Stomach (tissue), 8 donors: ENCODE measurements at regions not wholly inside any gene's neighbourhood (a gene's known extent, or its start where the extent isn't known, plus 50 kb on each side); places are given as distances from the start of the nearest gene placed in this dataset.
"Not testable (repeated sequence)": the region's sequence is repeated elsewhere in the genome, so short reads cannot be mapped to it uniquely, and the experiment has no call there.

Experiments used
- DNase-seq, 2 donors: peaks; one replicate each; pipeline versions ENCODE4 v3.0.0 to v3.0.0-alpha.2; 2013 to 2019
- H3K27ac ChIP-seq, 5 donors: fragments of 200-600 bp in 4 of 5; sonication (generic) in 4 of 5; one replicate each; pipeline ENCODE4 v1.5.1; 2013 to 2019; ENCODE audit warnings: mild to moderate bottlenecking in 1 of 5, moderate library complexity in 1 of 5
- H3K27me3 ChIP-seq, 3 donors: fragments of 200-600 bp; sonication (generic); one replicate each; pipeline ENCODE4 v1.5.1; 2017 to 2019; ENCODE audit warnings: mixed run types in 1 of 3
- H3K36me3 ChIP-seq, 4 donors: fragments of 200-600 bp; sonication (generic); 1 replicate in 3 of 4; 2 replicates in 1 of 4; pipeline ENCODE4 v1.5.1; 2016 to 2019
- H3K4me1 ChIP-seq, 4 donors: fragments of 200-600 bp; sonication (generic); one replicate each; pipeline ENCODE4 v1.5.1; 2016 to 2019
- H3K4me3 ChIP-seq, 4 donors: fragments of 200-600 bp; sonication (generic) in 3 of 4; one replicate each; pipeline ENCODE4 v1.5.1; 2016 to 2019; ENCODE audit warnings: mild to moderate bottlenecking in 1 of 4
- H3K9me3 ChIP-seq, 4 donors: fragments of 200-600 bp; sonication (generic); one replicate each; pipeline ENCODE4 v1.5.1; 2016 to 2019
- CTCF ChIP-seq, 7 experiments: fragments of 450-650 bp in 4 of 7; fragments of 200-600 bp in 3 of 7; sonication (generic) in 3 of 7; IDR thresholded peaks; one replicate each; pipeline ENCODE4 v1.5.1; 2016 to 2019; ENCODE audit warnings: antibody characterized with exemption in 7 of 7, control low read depth in 2 of 7, mild to moderate bottlenecking in 1 of 7
- EP300 ChIP-seq: sonication (generic); formaldehyde crosslinking; IDR thresholded peaks from one replicate; pipeline ENCODE4 v1.6.1; 2017; ENCODE audit warnings: antibody characterized with exemption
- POLR2A ChIP-seq, 4 donors: fragments of 450-650 bp; IDR thresholded peaks; one replicate each; pipeline ENCODE4 v1.6.1; 2016; ENCODE audit warnings: antibody characterized with exemption in 4 of 4, control low read depth in 2 of 4, mild to moderate bottlenecking in 1 of 4, moderate library complexity in 1 of 4
- POLR2AphosphoS5 ChIP-seq, 3 donors: sonication (generic); formaldehyde crosslinking; IDR thresholded peaks; one replicate each; pipeline ENCODE4 v1.6.1; 2016; ENCODE audit warnings: antibody characterized with exemption in 3 of 3
- WGBS, 5 donors: extraction: QIAGEN DNeasy Blood & Tissue Kit in 3 of 5; methylation state at CpG; one replicate each; pipeline versions ENCODE4 v1.1.5 to v1.1.7; 2013 to 2018; 5-methylcytosine and 5-hydroxymethylcytosine counted together
- intact Hi-C: fragments of 100-400 bp; cut with DNase I; formaldehyde crosslinking; loops from one replicate; pipeline ENCODE4 v1.15.1; 2023; ENCODE audit warnings: low total_unique reads
- donor health status: healthy with polysubstance abuse.
- donor health status: Bipolar disorder and iron deficiency.
- donor health status: healthy.

GRCh38 chr6:88403486-88403885 lies 237.3 kb upstream of the CNR1 start:
- no peak for DNase-seq
- WGBS, 5 donors = 25 to 53% (median 32%) methylated on average over 1 of the region's 1 CpG
- no peaks in the 10 kb centered on the region for H3K27me3 ChIP-seq
- intact Hi-C loops = no loop called here
- TF ChIP-seq EP300 = no peak
- TF ChIP-seq POLR2AphosphoS5 (IDR thresholded peaks at IDR 0.05) = no peak
- no peak for TF ChIP-seq CTCF (IDR thresholded peaks at IDR 0.05)
- no peak for TF ChIP-seq POLR2A (IDR thresholded peaks at IDR 0.05)
- H3K4me1 ChIP-seq = no peaks in the 10 kb centered on the region
- H3K9me3 ChIP-seq = peaks cover 0 to 16% (median 2%) of the 10 kb centered on the region in 4 donors
- no peaks in the 10 kb centered on the region for H3K36me3 ChIP-seq
- H3K4me3 ChIP-seq = no peak overlapping the region
- H3K27ac ChIP-seq = no peak overlapping the region

- DNase-seq = no peak
- H3K36me3 ChIP-seq = no peaks in the 10 kb centered on the region
- 77 to 90% (median 90%) methylated on average over 3 of the region's 3 CpGs for WGBS, 5 donors
- H3K9me3 ChIP-seq = peaks cover 0 to 16% (median 2%) of the 10 kb centered on the region in 4 donors
- no peak for TF ChIP-seq EP300
- no peak for TF ChIP-seq CTCF (IDR thresholded peaks at IDR 0.05)
- no peak for TF ChIP-seq POLR2AphosphoS5 (IDR thresholded peaks at IDR 0.05)
- TF ChIP-seq POLR2A (IDR thresholded peaks at IDR 0.05) = no peak
- H3K4me1 ChIP-seq = no peaks in the 10 kb centered on the region
- intact Hi-C loops = no loop called here
- no peaks in the 10 kb centered on the region for H3K27me3 ChIP-seq
- H3K4me3 ChIP-seq = no peak overlapping the region
- no peak overlapping the region for H3K27ac ChIP-seq
These were observed 236.8 kb upstream of the CNR1 start for GRCh38 chr6:88402909-88403308.

- H3K4me3 ChIP-seq = not testable (repeated sequence)
- 45 to 70% (median 56%) methylated on average over 6 to 7 of the region's 7 CpGs for WGBS, 5 donors
These were observed 224.9 kb upstream of the CNR1 start for GRCh38 chr6:88390998-88391397.

GRCh38 chr6:88388589-88388988 lies 222.4 kb upstream of the CNR1 start:
- intact Hi-C loops = no loop called here
- no peak overlapping the region for H3K27ac ChIP-seq
- TF ChIP-seq POLR2AphosphoS5 (IDR thresholded peaks at IDR 0.05) = no peak
- TF ChIP-seq CTCF (IDR thresholded peaks at IDR 0.05) = no peak
- TF ChIP-seq EP300 = no peak
- TF ChIP-seq POLR2A (IDR thresholded peaks at IDR 0.05) = no peak

More at GRCh38 chr6:88390998-88391397, 224.9 kb upstream of the CNR1 start:
- intact Hi-C loops, H3K9me3 ChIP-seq, H3K36me3 ChIP-seq, H3K27ac ChIP-seq, DNase-seq, H3K4me1 ChIP-seq, H3K27me3 ChIP-seq: not testable (repeated sequence)

GRCh38 chr6:88386167-88386566 lies 220.0 kb upstream of the CNR1 start:
- no peak overlapping the region for H3K4me3 ChIP-seq
- TF ChIP-seq POLR2A (IDR thresholded peaks at IDR 0.05) = no peak
- TF ChIP-seq POLR2AphosphoS5 (IDR thresholded peaks at IDR 0.05) = no peak
- no peak for TF ChIP-seq CTCF (IDR thresholded peaks at IDR 0.05)
- no peak for TF ChIP-seq EP300
- intact Hi-C loops = no loop called here
- no peaks in the 10 kb centered on the region for H3K9me3 ChIP-seq
- H3K27me3 ChIP-seq = peaks cover 0 to 7% (median 0%) of the 10 kb centered on the region in 3 donors
- H3K27ac ChIP-seq = no peak overlapping the region
- H3K36me3 ChIP-seq = no peaks in the 10 kb centered on the region
- H3K4me1 ChIP-seq = no peaks in the 10 kb centered on the region
- DNase-seq = no peak

More at GRCh38 chr6:88388589-88388988, 222.4 kb upstream of the CNR1 start:
- Histone ChIP-seq H3K4me3 (no peak overlapping the region), H3K36me3 (no peaks in the 10 kb centered on the region), H3K9me3 (no peaks in the 10 kb centered on the region), H3K4me1 (no peaks in the 10 kb centered on the region), H3K27me3 (peaks cover 0 to 7% (median 0%) of the 10 kb centered on the region in 3 donors)
- no peak for DNase-seq
